ENCODE measurements at regions not wholly inside any gene's neighbourhood (a gene's known extent, or its start where the extent isn't known, plus 50 kb on each side); places are given as distances from the start of the nearest gene placed in this dataset.

DNA sequence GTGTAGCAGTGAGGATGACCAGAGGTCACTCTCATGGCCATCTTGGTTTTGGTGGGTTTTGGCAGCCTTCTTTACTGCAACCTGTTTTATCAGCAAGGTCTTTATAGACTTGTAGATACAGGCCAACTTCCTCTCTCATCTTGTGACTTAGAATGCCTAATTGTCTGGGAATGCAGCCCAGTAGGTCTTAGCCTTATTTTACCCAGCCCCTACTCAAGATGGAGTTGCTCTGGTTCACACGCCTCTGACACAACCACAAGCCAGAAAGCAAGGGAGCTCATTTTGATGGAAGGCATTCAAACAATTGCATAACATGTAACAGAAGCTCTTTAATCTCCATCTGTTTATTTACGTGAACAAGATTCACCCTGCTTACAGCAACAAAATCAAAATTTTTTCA lies 492.0 kb upstream of the SULF2 start:
- H3K4me3 Mint-ChIP-seq, result no peak overlapping the region
- 92 to 96% methylated on average over 2 of the region's 2 CpGs for WGBS, 2 experiments (ENCODE audit: insufficient coverage in 1 of 2, insufficient read length in 1 of 2)
- no peaks in the 10 kb centered on the region for H3K27me3 Mint-ChIP-seq (ENCODE audit: insufficient read depth)
- Histone ChIP-seq H3K27ac (ENCODE audit: low read depth, low read length) (no peak overlapping the region), H3K27me3 (ENCODE audit: control insufficient read depth, insufficient read depth, low read length, poor library complexity, severe bottlenecking) (no peaks in the 10 kb centered on the region), H3K4me1 (ENCODE audit: control insufficient read depth, insufficient read depth, low read length) (peaks cover 15% of the 10 kb centered on the region), H3K9ac (ENCODE audit: extremely low read depth, low read length, poor library complexity, severe bottlenecking) (no peak overlapping the region), H3K4me3 (ENCODE audit: low read length) (no peak overlapping the region), H3K36me3 (ENCODE audit: control insufficient read depth, insufficient read depth, low read length) (no peaks in the 10 kb centered on the region), H3K9me3 (ENCODE audit: control insufficient read depth, low read length) (no peaks in the 10 kb centered on the region)
- TF ChIP-seq CTCF (conservative IDR thresholded peaks at IDR 0.05), result no peak
- peaks cover 10% of the 10 kb centered on the region for H3K36me3 Mint-ChIP-seq (ENCODE audit: low read depth)
- H3K4me1 Mint-ChIP-seq, result peaks cover 50% of the 10 kb centered on the region
- H3K27ac Mint-ChIP-seq, result peak overlapping the region; percentile 81
- peak; percentile 6 for DNase-seq
- no peaks in the 10 kb centered on the region for H3K9me3 Mint-ChIP-seq

DNA sequence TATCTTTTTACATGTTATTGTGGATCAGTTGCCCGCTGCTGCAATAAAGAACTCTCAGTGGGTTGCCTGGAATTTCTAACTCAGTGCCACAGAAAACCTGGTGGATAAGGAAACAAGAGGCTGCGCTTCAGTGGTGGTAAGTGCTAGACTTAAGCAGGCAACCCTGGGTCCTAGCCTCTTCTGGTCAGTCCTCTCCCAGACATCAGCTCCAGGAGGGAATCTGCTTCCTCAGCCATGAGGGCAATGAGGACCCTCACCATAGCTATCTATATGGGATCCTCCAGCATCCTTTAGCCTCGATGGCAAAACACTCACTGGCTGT lies 490.7 kb upstream of the SULF2 start:
- TF ChIP-seq CTCF (conservative IDR thresholded peaks at IDR 0.05), result no peak
- H3K4me3 ChIP-seq (ENCODE audit: low read length), result peak overlapping the region; percentile 53
- peaks cover 15% of the 10 kb centered on the region for H3K4me1 ChIP-seq (ENCODE audit: control insufficient read depth, insufficient read depth, low read length)
- Mint-ChIP-seq H3K27me3 (ENCODE audit: insufficient read depth) (no peaks in the 10 kb centered on the region), H3K27ac (peak overlapping the region; percentile 81), H3K4me3 (peak overlapping the region; percentile 37), H3K4me1 (peaks cover 52% of the 10 kb centered on the region), H3K36me3 (ENCODE audit: low read depth) (peaks cover 7% of the 10 kb centered on the region), H3K9me3 (no peaks in the 10 kb centered on the region)
- WGBS, 2 experiments (ENCODE audit: insufficient coverage in 1 of 2, insufficient read length in 1 of 2), result 46% methylated on average over 3 of the region's 3 CpGs; no CpG with 5 or more reads in 1 of the 2 experiments
- peak overlapping the region; percentile 5 for H3K9ac ChIP-seq (ENCODE audit: extremely low read depth, low read length, poor library complexity, severe bottlenecking)
- DNase-seq, result no peak
- H3K27ac ChIP-seq (ENCODE audit: low read depth, low read length), result peak overlapping the region; percentile 69
- no peaks in the 10 kb centered on the region for H3K27me3 ChIP-seq (ENCODE audit: control insufficient read depth, insufficient read depth, low read length, poor library complexity, severe bottlenecking)
- no peaks in the 10 kb centered on the region for H3K36me3 ChIP-seq (ENCODE audit: control insufficient read depth, insufficient read depth, low read length)
- no peaks in the 10 kb centered on the region for H3K9me3 ChIP-seq (ENCODE audit: control insufficient read depth, low read length)

GRCh38 chr20:48275286-48276020 lies 490.2 kb upstream of the SULF2 start:
- Mint-ChIP-seq H3K36me3 (ENCODE audit: low read depth) (peaks cover 2% of the 10 kb centered on the region), H3K27ac (peak overlapping the region; percentile 81), H3K4me1 (peaks cover 54% of the 10 kb centered on the region), H3K9me3 (no peaks in the 10 kb centered on the region), H3K4me3 (peak overlapping the region; percentile 37), H3K27me3 (ENCODE audit: insufficient read depth) (no peaks in the 10 kb centered on the region)
- H3K36me3 ChIP-seq (ENCODE audit: control insufficient read depth, insufficient read depth, low read length), result no peaks in the 10 kb centered on the region
- no peaks in the 10 kb centered on the region for H3K27me3 ChIP-seq (ENCODE audit: control insufficient read depth, insufficient read depth, low read length, poor library complexity, severe bottlenecking)
- peaks cover 15% of the 10 kb centered on the region for H3K4me1 ChIP-seq (ENCODE audit: control insufficient read depth, insufficient read depth, low read length)
- peak; percentile 88 for DNase-seq
- H3K27ac ChIP-seq (ENCODE audit: low read depth, low read length), result peak overlapping the region; percentile 69
- TF ChIP-seq CTCF (conservative IDR thresholded peaks at IDR 0.05), result no peak
- peak overlapping the region; percentile 9 for H3K9ac ChIP-seq (ENCODE audit: extremely low read depth, low read length, poor library complexity, severe bottlenecking)
- peak overlapping the region; percentile 53 for H3K4me3 ChIP-seq (ENCODE audit: low read length)
- 62 to 92% methylated on average over 2 to 6 of the region's 6 CpGs for WGBS, 2 experiments (ENCODE audit: insufficient coverage in 1 of 2, insufficient read length in 1 of 2)
- no peaks in the 10 kb centered on the region for H3K9me3 ChIP-seq (ENCODE audit: control insufficient read depth, low read length)
